Stomach smooth muscle (tissue), 2 donors: ENCODE measurements at regions not wholly inside any gene's neighbourhood (a gene's known extent, or its start where the extent isn't known, plus 50 kb on each side); places are given as distances from the start of the nearest gene placed in this dataset.

Source experiments
- H3K27ac ChIP-seq: one replicate; pipeline ENCODE4 v1.7.0; 2013; ENCODE audit warnings: mild to moderate bottlenecking, low read length, inconsistent platforms
- H3K27me3 ChIP-seq, 2 donors: one replicate each; pipeline ENCODE4 v1.7.0; 2013; ENCODE audit warnings: low read length in 2 of 2; ENCODE audit not compliant: insufficient read depth in 2 of 2, control insufficient read depth in 1 of 2
- H3K36me3 ChIP-seq, 2 donors: one replicate each; pipeline ENCODE4 v1.7.0; 2013; ENCODE audit warnings: low read length in 2 of 2; ENCODE audit not compliant: control insufficient read depth in 2 of 2, insufficient read depth in 2 of 2
- H3K4me1 ChIP-seq: one replicate; pipeline ENCODE4 v1.7.0; 2013; ENCODE audit warnings: low read length; ENCODE audit not compliant: control insufficient read depth, insufficient read depth
- H3K4me3 ChIP-seq, 2 donors: one replicate each; pipeline ENCODE4 v1.7.0; 2013; ENCODE audit warnings: low read length in 2 of 2
- H3K9ac ChIP-seq, 2 donors: one replicate each; pipeline ENCODE4 v1.7.0; 2013; ENCODE audit warnings: low read length in 2 of 2, mild to moderate bottlenecking in 1 of 2
- H3K9me3 ChIP-seq, 2 donors: one replicate each; pipeline ENCODE4 v1.7.0; 2013; ENCODE audit warnings: low read length in 2 of 2; ENCODE audit not compliant: control insufficient read depth in 2 of 2
- donor health status: healthy.
- donor health status: Pancreatic carcinoma.

- Histone ChIP-seq H3K4me1 (no peaks in the 10 kb centered on the region), H3K9ac (no peak overlapping the region), H3K4me3 (no peak overlapping the region), H3K36me3 (no peaks in the 10 kb centered on the region), H3K27ac (no peak overlapping the region), H3K27me3 (no peaks in the 10 kb centered on the region), H3K9me3 (no peaks in the 10 kb centered on the region)
Observed at GRCh38 chr14:86501611-86502010, 971.7 kb downstream of the FLRT2 start.

- H3K4me3 ChIP-seq, result no peak overlapping the region
- H3K9ac ChIP-seq, result no peak overlapping the region
- H3K27ac ChIP-seq, result no peak overlapping the region
- H3K27me3 ChIP-seq, result no peaks in the 10 kb centered on the region
- H3K36me3 ChIP-seq, result no peaks in the 10 kb centered on the region
- no peaks in the 10 kb centered on the region for H3K9me3 ChIP-seq
- no peaks in the 10 kb centered on the region for H3K4me1 ChIP-seq
Observed at GRCh38 chr14:86491743-86492142, 961.8 kb downstream of the FLRT2 start.

- Histone ChIP-seq H3K36me3 (no peaks in the 10 kb centered on the region), H3K27me3 (no peaks in the 10 kb centered on the region), H3K4me1 (no peaks in the 10 kb centered on the region), H3K27ac (no peak overlapping the region), H3K9ac (no peak overlapping the region), H3K4me3 (no peak overlapping the region), H3K9me3 (no peaks in the 10 kb centered on the region)
Observed at GRCh38 chr14:86481104-86481503, 951.2 kb downstream of the FLRT2 start.

- no peak overlapping the region for H3K4me3 ChIP-seq
- H3K27me3 ChIP-seq, result no peaks in the 10 kb centered on the region
- H3K9me3 ChIP-seq, result no peaks in the 10 kb centered on the region
- no peaks in the 10 kb centered on the region for H3K4me1 ChIP-seq
- no peak overlapping the region for H3K9ac ChIP-seq
- H3K36me3 ChIP-seq, result no peaks in the 10 kb centered on the region
- H3K27ac ChIP-seq, result no peak overlapping the region
Observed at GRCh38 chr14:86464341-86464740, 934.4 kb downstream of the FLRT2 start.

GRCh38 chr14:86462193-86462753, 932.3 kb downstream of the FLRT2 start:
- Histone ChIP-seq H3K9ac (no peak overlapping the region), H3K4me1 (no peaks in the 10 kb centered on the region), H3K27ac (no peak overlapping the region), H3K27me3 (no peaks in the 10 kb centered on the region), H3K36me3 (no peaks in the 10 kb centered on the region), H3K4me3 (no peak overlapping the region), H3K9me3 (no peaks in the 10 kb centered on the region)

GRCh38 chr14:86457481-86458135, 927.7 kb downstream of the FLRT2 start:
- Histone ChIP-seq H3K4me1 (no peaks in the 10 kb centered on the region), H3K4me3 (no peak overlapping the region), H3K36me3 (no peaks in the 10 kb centered on the region), H3K27me3 (no peaks in the 10 kb centered on the region), H3K9me3 (no peaks in the 10 kb centered on the region), H3K9ac (no peak overlapping the region), H3K27ac (no peak overlapping the region)

GRCh38 chr14:86450085-86450484, 920.1 kb downstream of the FLRT2 start:
- Histone ChIP-seq H3K9ac (no peak overlapping the region), H3K9me3 (no peaks in the 10 kb centered on the region), H3K27me3 (no peaks in the 10 kb centered on the region), H3K36me3 (no peaks in the 10 kb centered on the region), H3K27ac (no peak overlapping the region), H3K4me1 (no peaks in the 10 kb centered on the region), H3K4me3 (no peak overlapping the region)

- no peaks in the 10 kb centered on the region for H3K36me3 ChIP-seq
- H3K27ac ChIP-seq, result no peak overlapping the region
- H3K4me1 ChIP-seq, result no peaks in the 10 kb centered on the region
- H3K4me3 ChIP-seq, result no peak overlapping the region
- no peak overlapping the region for H3K9ac ChIP-seq
- H3K27me3 ChIP-seq, result no peaks in the 10 kb centered on the region
- H3K9me3 ChIP-seq, result no peaks in the 10 kb centered on the region
Observed at GRCh38 chr14:86442135-86442534, 912.2 kb downstream of the FLRT2 start.

GRCh38 chr14:86430853-86431252, 900.9 kb downstream of the FLRT2 start:
- no peaks in the 10 kb centered on the region for H3K9me3 ChIP-seq
- no peak overlapping the region for H3K9ac ChIP-seq
- H3K4me3 ChIP-seq, result no peak overlapping the region
- no peak overlapping the region for H3K27ac ChIP-seq
- no peaks in the 10 kb centered on the region for H3K36me3 ChIP-seq
- no peaks in the 10 kb centered on the region for H3K4me1 ChIP-seq
- H3K27me3 ChIP-seq, result no peaks in the 10 kb centered on the region

GRCh38 chr14:86423214-86423613, 893.3 kb downstream of the FLRT2 start:
- no peak overlapping the region for H3K4me3 ChIP-seq
- H3K9me3 ChIP-seq, result no peaks in the 10 kb centered on the region
- H3K27me3 ChIP-seq, result no peaks in the 10 kb centered on the region
- H3K4me1 ChIP-seq, result no peaks in the 10 kb centered on the region
- no peak overlapping the region for H3K9ac ChIP-seq
- H3K36me3 ChIP-seq, result no peaks in the 10 kb centered on the region
- no peak overlapping the region for H3K27ac ChIP-seq

GRCh38 chr14:86420131-86420530, 890.2 kb downstream of the FLRT2 start:
- Histone ChIP-seq H3K36me3 (no peaks in the 10 kb centered on the region), H3K4me3 (no peak overlapping the region), H3K4me1 (no peaks in the 10 kb centered on the region), H3K9ac (no peak overlapping the region), H3K27me3 (no peaks in the 10 kb centered on the region), H3K27ac (no peak overlapping the region), H3K9me3 (no peaks in the 10 kb centered on the region)
